Hepatocyte (in vitro differentiated cells): ENCODE measurements at regions not wholly inside any gene's neighbourhood (a gene's known extent, or its start where the extent isn't known, plus 50 kb on each side); places are given as distances from the start of the nearest gene placed in this dataset.

ENCODE experiments used
- CTCF ChIP-seq: fragments of 200-600 bp; sonication (generic); IDR thresholded peaks from 2 replicates; pipeline ENCODE4 v1.5.1; 2016; ENCODE audit warnings: antibody characterized with exemption, mild to moderate bottlenecking; ENCODE audit not compliant: poor library complexity
- EZH2 ChIP-seq: fragments of 200-600 bp; sonication (generic); IDR thresholded peaks from 2 replicates; pipeline ENCODE4 v1.6.1; 2016; ENCODE audit warnings: antibody characterized with exemption, mild to moderate bottlenecking, borderline replicate concordance
- EZH2phosphoT487 ChIP-seq: fragments of 200-600 bp; sonication (generic); IDR thresholded peaks from one replicate; pipeline ENCODE4 v1.6.1; 2018; ENCODE audit warnings: antibody characterized with exemption, mild to moderate bottlenecking, low read depth, moderate library complexity; ENCODE audit not compliant: unreplicated experiment, severe bottlenecking

GRCh38 chr2:215847056-215847455 is 166.3 kb downstream of the MREG start:
- TF ChIP-seq CTCF (no peak), EZH2 (no peak), EZH2phosphoT487 (no peak)
